RKO (cell line): ENCODE measurements at regions not wholly inside any gene's neighbourhood (a gene's known extent, or its start where the extent isn't known, plus 50 kb on each side); places are given as distances from the start of the nearest gene placed in this dataset.

Source experiments
- DNase-seq: peaks from one replicate; pipeline ENCODE4 v3.0.0-alpha.2; 2016; ENCODE audit warnings: low spot score

GRCh38 chr18:22847392-22847791, 85.7 kb upstream of the RBBP8 start:
- no peak for DNase-seq

- no peak for DNase-seq
These were observed 85.2 kb upstream of the RBBP8 start for GRCh38 chr18:22847867-22848451.

GRCh38 chr18:22848615-22849014, 84.5 kb upstream of the RBBP8 start:
- no peak for DNase-seq

- no peak for DNase-seq
These were observed 76.3 kb upstream of the RBBP8 start for GRCh38 chr18:22856870-22857269.

- no peak for DNase-seq
These were observed 75.0 kb upstream of the RBBP8 start for GRCh38 chr18:22858121-22858520.

- no peak for DNase-seq
These were observed 72.3 kb upstream of the RBBP8 start for GRCh38 chr18:22860807-22861206.

GRCh38 chr18:22865354-22866116, 67.6 kb upstream of the RBBP8 start:
- DNase-seq, result no peak

- no peak for DNase-seq
These were observed 64.3 kb upstream of the RBBP8 start for GRCh38 chr18:22868831-22869230.

GRCh38 chr18:22871809-22872525, 61.2 kb upstream of the RBBP8 start:
- DNase-seq, result no peak

GRCh38 chr18:22872900-22873537, 60.1 kb upstream of the RBBP8 start:
- no peak for DNase-seq

GRCh38 chr18:22879293-22879692, 53.8 kb upstream of the RBBP8 start:
- DNase-seq, result no peak

GRCh38 chr18:22882084-22882483, 51.0 kb upstream of the RBBP8 start:
- DNase-seq, result no peak

GRCh38 chr18:22883179-22883578, 49.9 kb upstream of the RBBP8 start:
- no peak for DNase-seq
